OCI-LY7 (cell line): ENCODE measurements at regions not wholly inside any gene's neighbourhood (a gene's known extent, or its start where the extent isn't known, plus 50 kb on each side); places are given as distances from the start of the nearest gene placed in this dataset.

Experiments
- BruUV-seq: library from RNA; stranded (reverse); fragments of 400-500 nt; replicated peaks from 2 replicates; lab custom pipeline; 2021; lab: Mats Ljungman, UMichigan
- CTCF ChIA-PET: fragments of 300-600 bp; sonication (Branson Sonifier 250); formaldehyde crosslinking; loops from one replicate; lab custom pipeline; 2022; ENCODE audit warnings: antibody characterized with exemption; ENCODE audit not compliant: unreplicated experiment; lab: Charles Lee
- POLR2A ChIA-PET: fragments of 300-600 bp; sonication (Branson Sonifier 250); formaldehyde crosslinking; loops from one replicate; lab custom pipeline; 2022; ENCODE audit warnings: antibody characterized with exemption; lab: Charles Lee
- DNase-seq: peaks from one replicate; pipeline ENCODE4 v3.0.0-alpha.2; 2015; ENCODE audit warnings: low spot score
- H2AFZ ChIP-seq: fragments of 200-600 bp; sonication (generic), shearing (Covaris generic); 2 replicates; pipeline ENCODE4 v1.6.1; 2014; ENCODE audit warnings: mild to moderate bottlenecking, antibody characterized with exemption, low read length, moderate library complexity
- H3K27ac ChIP-seq: fragments of 200-600 bp; sonication (generic); 2 replicates; pipeline ENCODE4 v1.5.1; 2014; ENCODE audit warnings: mixed run types, low read depth, mild to moderate bottlenecking, moderate library complexity, low read length, inconsistent platforms; ENCODE audit not compliant: poor library complexity, severe bottlenecking
- H3K36me3 ChIP-seq: fragments of 200-600 bp; sonication (generic); 2 replicates; pipeline ENCODE4 v1.6.1; 2014; ENCODE audit warnings: mild to moderate bottlenecking, antibody characterized with exemption, low read length, moderate library complexity, mixed read lengths; ENCODE audit not compliant: insufficient read depth
- H3K4me1 ChIP-seq: fragments of 200-600 bp; sonication (generic); 2 replicates; pipeline ENCODE4 v1.5.1; 2014; ENCODE audit warnings: mild to moderate bottlenecking, low read length; ENCODE audit not compliant: insufficient read depth, poor library complexity, severe bottlenecking
- H3K4me2 ChIP-seq: fragments of 200-600 bp; sonication (generic); 2 replicates; pipeline ENCODE4 v1.6.1; 2014; ENCODE audit warnings: mild to moderate bottlenecking, low read length
- H3K4me3 ChIP-seq: fragments of 200-600 bp; sonication (generic); 2 replicates; pipeline ENCODE4 v1.5.1; 2014; ENCODE audit warnings: mild to moderate bottlenecking, low read depth, low read length; ENCODE audit not compliant: poor library complexity, severe bottlenecking
- H3K79me2 ChIP-seq: fragments of 200-600 bp; sonication (generic); 2 replicates; pipeline ENCODE4 v1.6.1; 2016; ENCODE audit warnings: low read depth, mild to moderate bottlenecking, low read length, moderate library complexity, mixed read lengths; ENCODE audit not compliant: insufficient read depth
- H3K9me2 ChIP-seq: fragments of 200-600 bp; sonication (generic); 2 replicates; pipeline ENCODE4 v1.6.1; 2016; ENCODE audit warnings: mild to moderate bottlenecking, low read length, mixed read lengths; ENCODE audit not compliant: insufficient read depth
- H3K9me3 ChIP-seq: fragments of 200-600 bp; sonication (generic); 2 replicates; pipeline ENCODE4 v1.6.1; 2014; ENCODE audit warnings: mild to moderate bottlenecking, mixed run types, low read length, mixed read lengths
- H4K20me1 ChIP-seq: fragments of 200-600 bp; sonication (generic); 2 replicates; pipeline ENCODE4 v1.6.1; 2014; ENCODE audit warnings: mild to moderate bottlenecking, antibody characterized with exemption, low read length, moderate library complexity, mixed read lengths; ENCODE audit not compliant: insufficient read depth
- CTCF ChIP-seq: fragments of 200-600 bp; sonication (generic); conservative IDR thresholded peaks from 2 replicates; pipeline ENCODE4 v1.5.1; 2014; ENCODE audit warnings: mild to moderate bottlenecking, antibody characterized with exemption, low read length, moderate library complexity, mixed read lengths
- EZH2phosphoT487 ChIP-seq: fragments of 200-600 bp; sonication (generic); IDR thresholded peaks from 2 replicates; pipeline ENCODE4 v1.6.1; 2018; ENCODE audit warnings: low read depth, borderline replicate concordance, mild to moderate bottlenecking, mixed run types, antibody characterized with exemption, low read length, moderate library complexity, mixed read lengths
- intact Hi-C: fragments of 100-400 bp; cut with micrococcal nuclease; formaldehyde crosslinking; loops from one replicate; pipeline ENCODE4 v1.10.0; 2022; ENCODE audit not compliant: unreplicated experiment

- BruUV-seq = no TSS peak
Measured at GRCh38 chr4:72786401-72786990, 217.5 kb upstream of the ADAMTS3 start.

GRCh38 chr4:72779241-72779640 is 210.2 kb upstream of the ADAMTS3 start:
- H3K9me2 ChIP-seq = no peaks in the 10 kb centered on the region
- no peak overlapping the region for H3K4me2 ChIP-seq
- CTCF ChIA-PET = no interaction called here
- H3K4me3 ChIP-seq = no peak overlapping the region
- TF ChIP-seq EZH2phosphoT487 (no peak), CTCF (no peak)
- H3K79me2 ChIP-seq = no peaks in the 10 kb centered on the region
- H2AFZ ChIP-seq = no peak overlapping the region
- no peaks in the 10 kb centered on the region for H3K9me3 ChIP-seq
- H3K4me1 ChIP-seq = no peaks in the 10 kb centered on the region
- no peaks in the 10 kb centered on the region for H3K36me3 ChIP-seq
- H3K27ac ChIP-seq = no peak overlapping the region
- POLR2A ChIA-PET = no interaction called here
- no peak for DNase-seq
- H4K20me1 ChIP-seq = no peaks in the 10 kb centered on the region
- BruUV-seq = no TSS peak
- intact Hi-C loops = no loop called here

More at GRCh38 chr4:72786401-72786990, 217.5 kb upstream of the ADAMTS3 start:
- no peaks in the 10 kb centered on the region for H3K4me1 ChIP-seq
- CTCF ChIA-PET = no interaction called here
- H3K36me3 ChIP-seq = no peaks in the 10 kb centered on the region
- no peak for DNase-seq
- H3K4me2 ChIP-seq = no peak overlapping the region
- POLR2A ChIA-PET = no interaction called here
- H2AFZ ChIP-seq = no peak overlapping the region
- intact Hi-C loops = no loop called here
- no peak overlapping the region for H3K4me3 ChIP-seq
- no peaks in the 10 kb centered on the region for H4K20me1 ChIP-seq
- TF ChIP-seq EZH2phosphoT487 = no peak
- no peak for TF ChIP-seq CTCF
- H3K9me3 ChIP-seq = no peaks in the 10 kb centered on the region
- H3K27ac ChIP-seq = no peak overlapping the region
- H3K79me2 ChIP-seq = no peaks in the 10 kb centered on the region
- H3K9me2 ChIP-seq = no peaks in the 10 kb centered on the region

DNA sequence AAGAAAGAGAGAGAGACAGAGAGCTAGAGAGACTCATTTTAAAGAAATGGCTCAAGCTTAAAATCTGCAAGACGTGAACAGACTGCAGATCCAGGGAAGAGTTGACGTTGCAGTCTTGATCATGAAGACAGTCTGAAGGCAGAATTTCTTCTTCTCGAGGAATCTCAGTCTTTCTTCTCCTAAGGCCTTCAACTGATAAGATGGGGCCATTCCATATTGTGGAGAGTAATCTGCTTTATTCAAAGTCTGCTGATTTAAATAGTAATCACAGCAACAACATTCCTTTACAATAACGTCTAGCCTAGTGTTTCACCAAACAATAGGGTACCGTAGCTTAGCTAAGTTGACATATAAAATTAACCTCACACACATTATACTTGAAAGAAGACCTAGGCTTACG is 208.4 kb upstream of the ADAMTS3 start:
- Histone ChIP-seq H3K4me1 (no peaks in the 10 kb centered on the region), H3K36me3 (no peaks in the 10 kb centered on the region), H3K9me2 (no peaks in the 10 kb centered on the region), H4K20me1 (no peaks in the 10 kb centered on the region), H3K79me2 (no peaks in the 10 kb centered on the region), H3K4me3 (no peak overlapping the region), H2AFZ (no peak overlapping the region), H3K9me3 (no peaks in the 10 kb centered on the region), H3K4me2 (no peak overlapping the region), H3K27ac (no peak overlapping the region)
- DNase-seq = no peak
- ChIA-PET CTCF (no interaction called here), POLR2A (no interaction called here)
- intact Hi-C loops = no loop called here
- no peak for TF ChIP-seq CTCF
- no peak for TF ChIP-seq EZH2phosphoT487
- BruUV-seq = no TSS peak
